Gastrocnemius medialis (tissue), 4 donors: ENCODE measurements at regions not wholly inside any gene's neighbourhood (a gene's known extent, or its start where the extent isn't known, plus 50 kb on each side); places are given as distances from the start of the nearest gene placed in this dataset.
"Not testable (repeated sequence)": the region's sequence is repeated elsewhere in the genome, so short reads cannot be mapped to it uniquely, and the experiment has no call there.

Source experiments
- CTCF ChIP-seq, 5 experiments: fragments of 450-650 bp in 3 of 5; fragments of 200-600 bp in 2 of 5; sonication (generic) in 2 of 5; IDR thresholded peaks in 4 of 5; conservative IDR thresholded peaks in 1 of 5; 1 replicate in 4 of 5; 2 replicates in 1 of 5; pipeline ENCODE4 v1.5.1; 2016 to 2019; ENCODE audit warnings: antibody characterized with exemption in 5 of 5, mild to moderate bottlenecking in 3 of 5, moderate library complexity in 3 of 5
- POLR2A ChIP-seq, 2 donors: fragments of 450-650 bp; IDR thresholded peaks; one replicate each; pipeline ENCODE4 v1.6.1; 2017; ENCODE audit warnings: antibody characterized with exemption in 2 of 2, mild to moderate bottlenecking in 2 of 2, moderate library complexity in 2 of 2

GRCh38 chr1:146656356-146657060, 281.6 kb upstream of the NBPF12 start:
- not testable (repeated sequence) for TF ChIP-seq POLR2A (IDR thresholded peaks at IDR 0.05); CTCF (IDR thresholded peaks at IDR 0.05 in 4 of 5, conservative IDR thresholded peaks at IDR 0.05 in 1 of 5)
